ENCODE measurements at regions not wholly inside any gene's neighbourhood (a gene's known extent, or its start where the extent isn't known, plus 50 kb on each side); places are given as distances from the start of the nearest gene placed in this dataset.

GRCh38 chr19:23531976-23532375 lies 136.7 kb upstream of the ZNF91 start:
- TF ChIP-seq CTCF (IDR thresholded peaks at IDR 0.05; ENCODE audit: low read depth, low read length, missing control alignments), result no peak
- no peak for DNase-seq (ENCODE audit: low read depth)
- in situ Hi-C loops (cut with HindIII; ENCODE audit: low sequenced_read_pairs), result no loop called here
- H3K4me3 ChIP-seq (ENCODE audit: low read depth, low read length), result no peak overlapping the region

- TF ChIP-seq CTCF (IDR thresholded peaks at IDR 0.05; ENCODE audit: low read depth, low read length, missing control alignments), result no peak
- DNase-seq (ENCODE audit: low read depth), result no peak
- in situ Hi-C loops (cut with HindIII; ENCODE audit: low sequenced_read_pairs), result no loop called here
- no peak overlapping the region for H3K4me3 ChIP-seq (ENCODE audit: low read depth, low read length)
Observed at GRCh38 chr19:23531231-23531790, 136.0 kb upstream of the ZNF91 start.

GRCh38 chr19:23528376-23528775 lies 133.1 kb upstream of the ZNF91 start:
- DNase-seq (ENCODE audit: low read depth), result no peak
- in situ Hi-C loops (cut with HindIII; ENCODE audit: low sequenced_read_pairs), result no loop called here
- TF ChIP-seq CTCF (IDR thresholded peaks at IDR 0.05; ENCODE audit: low read depth, low read length, missing control alignments), result no peak
- no peak overlapping the region for H3K4me3 ChIP-seq (ENCODE audit: low read depth, low read length)

- DNase-seq (ENCODE audit: low read depth), result no peak
- TF ChIP-seq CTCF (IDR thresholded peaks at IDR 0.05; ENCODE audit: low read depth, low read length, missing control alignments), result no peak
- no peak overlapping the region for H3K4me3 ChIP-seq (ENCODE audit: low read depth, low read length)
- in situ Hi-C loops (cut with HindIII; ENCODE audit: low sequenced_read_pairs), result no loop called here
Observed at GRCh38 chr19:23527797-23528196, 132.5 kb upstream of the ZNF91 start.

GRCh38 chr19:23526302-23526701 lies 131.0 kb upstream of the ZNF91 start:
- in situ Hi-C loops (cut with HindIII; ENCODE audit: low sequenced_read_pairs), result no loop called here
- no peak for DNase-seq (ENCODE audit: low read depth)
- no peak for TF ChIP-seq CTCF (IDR thresholded peaks at IDR 0.05; ENCODE audit: low read depth, low read length, missing control alignments)
- H3K4me3 ChIP-seq (ENCODE audit: low read depth, low read length), result no peak overlapping the region

- TF ChIP-seq CTCF (IDR thresholded peaks at IDR 0.05; ENCODE audit: low read depth, low read length, missing control alignments), result no peak
- H3K4me3 ChIP-seq (ENCODE audit: low read depth, low read length), result no peak overlapping the region
- in situ Hi-C loops (cut with HindIII; ENCODE audit: low sequenced_read_pairs), result no loop called here
- no peak for DNase-seq (ENCODE audit: low read depth)
Observed at GRCh38 chr19:23525276-23525852, 130.1 kb upstream of the ZNF91 start.

All from astrocyte of the cerebellum (primary cell).